WTC11 (cell line): ENCODE measurements at regions not wholly inside any gene's neighbourhood (a gene's known extent, or its start where the extent isn't known, plus 50 kb on each side); places are given as distances from the start of the nearest gene placed in this dataset.

ENCODE experiments used
- ATF2 ChIP-seq: sonication (generic); formaldehyde crosslinking; IDR thresholded peaks from 2 replicates; pipeline ENCODE4 v1.8.1; 2022; ENCODE audit warnings: low read depth, missing genetic modification reagents, borderline replicate concordance
- CREB1 ChIP-seq: sonication (generic); formaldehyde crosslinking; IDR thresholded peaks from 2 replicates; pipeline ENCODE4 v1.8.0; 2023; ENCODE audit warnings: mild to moderate bottlenecking, missing genetic modification reagents
- CTCF ChIP-seq: fragments of 200-600 bp; IDR thresholded peaks from 2 replicates; pipeline ENCODE4 v1.8.0; 2022; ENCODE audit warnings: antibody characterized with exemption
- FOXP4 ChIP-seq: sonication (generic); formaldehyde crosslinking; IDR thresholded peaks from 2 replicates; pipeline ENCODE4 v1.8.0; 2022; ENCODE audit warnings: mild to moderate bottlenecking, missing genetic modification reagents
- JUN ChIP-seq: sonication (generic); formaldehyde crosslinking; IDR thresholded peaks from 2 replicates; pipeline ENCODE4 v1.8.0; 2023; ENCODE audit warnings: mild to moderate bottlenecking, missing genetic modification reagents
- KAT7 ChIP-seq: sonication (generic); formaldehyde crosslinking; IDR thresholded peaks from 2 replicates; pipeline ENCODE4 v1.8.1; 2023; ENCODE audit warnings: missing genetic modification reagents, mild to moderate bottlenecking, borderline replicate concordance
- PRDM15 ChIP-seq: sonication (generic); formaldehyde crosslinking; IDR thresholded peaks from 2 replicates; pipeline ENCODE4 v1.8.0; 2022; ENCODE audit warnings: missing genetic modification reagents
- PREB ChIP-seq: sonication (generic); formaldehyde crosslinking; IDR thresholded peaks from 2 replicates; pipeline ENCODE4 v1.8.1; 2022; ENCODE audit warnings: mild to moderate bottlenecking, missing genetic modification reagents, moderate library complexity, borderline replicate concordance
- SP1 ChIP-seq: sonication (generic); formaldehyde crosslinking; conservative IDR thresholded peaks from 2 replicates; pipeline ENCODE4 v1.8.1; 2022; ENCODE audit warnings: missing genetic modification reagents
- ZBTB43 ChIP-seq: sonication (generic); formaldehyde crosslinking; IDR thresholded peaks from 2 replicates; pipeline ENCODE4 v1.8.1; 2023; ENCODE audit warnings: mild to moderate bottlenecking, missing genetic modification reagents
- ZNF263 ChIP-seq: sonication (generic); formaldehyde crosslinking; IDR thresholded peaks from 2 replicates; pipeline ENCODE4 v1.8.1; 2022; ENCODE audit warnings: low read depth, mild to moderate bottlenecking, moderate library complexity, missing genetic modification reagents
- ZNF281 ChIP-seq: sonication (generic); formaldehyde crosslinking; IDR thresholded peaks from 2 replicates; pipeline ENCODE4 v1.8.0; 2023; ENCODE audit warnings: mild to moderate bottlenecking, missing genetic modification reagents

GRCh38 chr6:112408522-112408921, 61.4 kb downstream of the RFPL4B start:
- TF ChIP-seq PREB (no peak), PRDM15 (no peak), SP1 (no peak), ATF2 (CRISPR knock-in tag) (no peak), ZNF281 (CRISPR knock-in tag) (no peak), ZNF263 (CRISPR knock-in tag) (no peak), FOXP4 (CRISPR knock-in tag) (no peak), CTCF (no peak), JUN (CRISPR knock-in tag) (no peak), CREB1 (no peak), KAT7 (CRISPR knock-in tag) (no peak), ZBTB43 (CRISPR knock-in tag) (no peak)
